HG02943 (cell line): ENCODE measurements at regions not wholly inside any gene's neighbourhood (a gene's known extent, or its start where the extent isn't known, plus 50 kb on each side); places are given as distances from the start of the nearest gene placed in this dataset.

Experiments used
- ATAC-seq: cut with Tn5 transposase; IDR thresholded peaks from one replicate; pipeline ENCODE4 v1.9.1; 2021; ENCODE audit warnings: mild to moderate bottlenecking, low read depth, moderate library complexity; ENCODE audit not compliant: unreplicated experiment

GRCh38 chr6:126145351-126145750 is 159.0 kb downstream of the TRMT11 start:
- no peak for ATAC-seq

- ATAC-seq, result no peak
Observed at GRCh38 chr6:126147291-126147815, 161.0 kb downstream of the TRMT11 start.

GRCh38 chr6:126148853-126149252 is 162.5 kb downstream of the TRMT11 start:
- no peak for ATAC-seq

- ATAC-seq, result no peak
Observed at GRCh38 chr6:126152372-126152745, 166.0 kb downstream of the TRMT11 start.

GRCh38 chr6:126153661-126154060 is 167.3 kb downstream of the TRMT11 start:
- no peak for ATAC-seq

GRCh38 chr6:126156973-126157372 is 170.6 kb downstream of the TRMT11 start:
- ATAC-seq, result peak; percentile 72

- ATAC-seq, result no peak
Observed at GRCh38 chr6:126167726-126168125, 172.2 kb upstream of the CENPW start.

- no peak for ATAC-seq
Observed at GRCh38 chr6:126170433-126170832, 169.5 kb upstream of the CENPW start.

- peak; percentile 83 for ATAC-seq
Observed at GRCh38 chr6:126170978-126171382, 168.9 kb upstream of the CENPW start.

- no peak for ATAC-seq
Observed at GRCh38 chr6:126172131-126172530, 167.8 kb upstream of the CENPW start.

- ATAC-seq, result no peak
Observed at GRCh38 chr6:126173265-126173664, 166.7 kb upstream of the CENPW start.

GRCh38 chr6:126174697-126175096 is 165.2 kb upstream of the CENPW start:
- no peak for ATAC-seq

GRCh38 chr6:126175251-126175650 is 164.7 kb upstream of the CENPW start:
- ATAC-seq, result no peak

- no peak for ATAC-seq
Observed at GRCh38 chr6:126176282-126176681, 163.6 kb upstream of the CENPW start.

- no peak for ATAC-seq
Observed at GRCh38 chr6:126180585-126180984, 159.3 kb upstream of the CENPW start.

- no peak for ATAC-seq
Observed at GRCh38 chr6:126181173-126181741, 158.7 kb upstream of the CENPW start.

GRCh38 chr6:126181890-126182289 is 158.0 kb upstream of the CENPW start:
- ATAC-seq, result no peak

- no peak for ATAC-seq
Observed at GRCh38 chr6:126182650-126183311, 157.1 kb upstream of the CENPW start.

- ATAC-seq, result no peak
Observed at GRCh38 chr6:126185774-126186173, 154.1 kb upstream of the CENPW start.

GRCh38 chr6:126188279-126188909 is 151.5 kb upstream of the CENPW start:
- no peak for ATAC-seq

- ATAC-seq, result no peak
Observed at GRCh38 chr6:126195625-126196236, 144.2 kb upstream of the CENPW start.
